ENCODE measurements at regions not wholly inside any gene's neighbourhood (a gene's known extent, or its start where the extent isn't known, plus 50 kb on each side); places are given as distances from the start of the nearest gene placed in this dataset.

DNA sequence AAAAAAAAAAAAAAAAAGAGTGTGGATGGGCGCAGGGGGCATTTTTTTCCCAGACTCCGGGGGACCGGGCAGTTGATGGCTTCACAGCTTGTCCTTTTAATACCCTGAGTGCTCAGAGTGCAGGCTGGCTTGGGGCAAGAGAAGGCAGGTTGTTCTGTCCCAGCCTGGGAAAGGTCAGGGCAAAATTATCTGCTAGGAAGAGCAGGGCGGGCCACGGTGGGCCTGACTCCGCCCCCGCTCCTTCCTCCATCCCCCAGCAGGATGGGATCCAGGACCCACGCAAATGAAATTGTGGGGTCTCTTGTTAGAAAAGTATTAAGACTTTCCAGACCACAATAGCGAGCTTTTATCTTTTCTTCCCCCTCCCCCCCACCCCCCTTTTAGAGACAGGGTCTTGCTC lies 70.7 kb downstream of the PTPRS start:
- TF ChIP-seq, protein P1, sequence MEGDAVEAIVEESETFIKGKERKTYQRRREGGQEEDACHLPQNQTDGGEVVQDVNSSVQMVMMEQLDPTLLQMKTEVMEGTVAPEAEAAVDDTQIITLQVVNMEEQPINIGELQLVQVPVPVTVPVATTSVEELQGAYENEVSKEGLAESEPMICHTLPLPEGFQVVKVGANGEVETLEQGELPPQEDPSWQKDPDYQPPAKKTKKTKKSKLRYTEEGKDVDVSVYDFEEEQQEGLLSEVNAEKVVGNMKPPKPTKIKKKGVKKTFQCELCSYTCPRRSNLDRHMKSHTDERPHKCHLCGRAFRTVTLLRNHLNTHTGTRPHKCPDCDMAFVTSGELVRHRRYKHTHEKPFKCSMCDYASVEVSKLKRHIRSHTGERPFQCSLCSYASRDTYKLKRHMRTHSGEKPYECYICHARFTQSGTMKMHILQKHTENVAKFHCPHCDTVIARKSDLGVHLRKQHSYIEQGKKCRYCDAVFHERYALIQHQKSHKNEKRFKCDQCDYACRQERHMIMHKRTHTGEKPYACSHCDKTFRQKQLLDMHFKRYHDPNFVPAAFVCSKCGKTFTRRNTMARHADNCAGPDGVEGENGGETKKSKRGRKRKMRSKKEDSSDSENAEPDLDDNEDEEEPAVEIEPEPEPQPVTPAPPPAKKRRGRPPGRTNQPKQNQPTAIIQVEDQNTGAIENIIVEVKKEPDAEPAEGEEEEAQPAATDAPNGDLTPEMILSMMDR (IDR thresholded peaks at IDR 0.05; ENCODE audit: low read depth, low read length), result no peak
- TF ChIP-seq EZH2phosphoT487 (IDR thresholded peaks at IDR 0.05; ENCODE audit: low read depth), result no peak

Data from OCI-LY3 (cell line).